NCI-H1436 (cell line): ENCODE measurements at regions not wholly inside any gene's neighbourhood (a gene's known extent, or its start where the extent isn't known, plus 50 kb on each side); places are given as distances from the start of the nearest gene placed in this dataset.

Experiments used
- DNase-seq: peaks from one replicate; lab custom pipeline; 2025; lab: John Stamatoyannopoulos, UW

GRCh38 chr9:13331320-13331719 is 51.8 kb upstream of the MPDZ start:
- DNase-seq: no peak

DNA sequence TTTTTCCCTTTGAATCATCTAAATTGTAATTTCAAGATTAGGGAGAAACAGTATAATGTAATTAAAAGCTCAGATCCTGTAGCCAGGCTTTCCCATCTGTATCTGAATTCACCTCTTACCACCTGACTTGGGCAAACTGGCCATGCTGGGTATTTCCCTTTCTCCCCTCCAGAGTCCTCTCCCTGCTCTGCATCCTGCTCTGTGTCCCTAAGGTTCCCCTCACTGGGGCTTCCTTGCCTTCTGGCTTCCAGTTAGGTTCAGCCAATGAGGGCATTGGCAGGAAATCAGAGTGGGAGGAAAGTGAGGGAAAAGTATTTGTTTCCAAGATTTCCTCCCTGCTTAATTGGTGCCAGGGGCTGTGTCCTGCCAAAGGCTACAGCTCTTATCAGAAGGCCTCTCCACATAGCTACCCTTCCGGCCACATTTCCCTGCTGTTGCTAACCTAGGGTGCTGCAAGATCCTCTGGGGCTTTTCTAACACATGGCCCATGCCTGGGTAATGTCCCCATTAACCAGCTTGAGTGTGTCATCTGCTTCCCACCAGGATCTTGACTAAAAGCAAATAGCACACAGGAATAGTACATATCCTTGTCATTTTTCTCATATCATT is 51.0 kb upstream of the MPDZ start:
- DNase-seq: no peak
